Forelimb muscle (tissue), 1 donor: ENCODE measurements at regions not wholly inside any gene's neighbourhood (a gene's known extent, or its start where the extent isn't known, plus 50 kb on each side); places are given as distances from the start of the nearest gene placed in this dataset.

Experiments
- DNase-seq: peaks from one replicate; pipeline ENCODE4 v3.0.0-alpha.2; 2013; ENCODE audit warnings: low read depth

DNA sequence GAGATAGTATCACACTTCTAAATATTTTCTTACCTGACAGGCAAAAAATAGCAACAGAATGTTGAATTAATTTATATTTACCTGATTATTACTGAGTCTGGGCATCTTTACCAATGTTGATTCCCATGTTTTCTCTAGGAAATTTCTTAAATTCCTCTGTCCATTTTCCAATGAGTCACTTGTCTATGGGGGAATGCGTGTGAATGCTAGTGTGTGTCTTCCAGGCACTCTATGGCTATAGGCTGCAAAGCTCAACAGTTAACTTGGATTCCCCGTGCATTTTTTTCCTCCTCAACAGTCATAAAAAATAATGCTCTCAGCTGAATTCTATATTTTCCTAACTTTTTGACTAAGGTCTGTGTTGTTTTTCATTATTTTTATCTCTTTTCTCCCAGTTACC lies 1385.8 kb upstream of the FLRT2 start:
- no peak for DNase-seq

DNA sequence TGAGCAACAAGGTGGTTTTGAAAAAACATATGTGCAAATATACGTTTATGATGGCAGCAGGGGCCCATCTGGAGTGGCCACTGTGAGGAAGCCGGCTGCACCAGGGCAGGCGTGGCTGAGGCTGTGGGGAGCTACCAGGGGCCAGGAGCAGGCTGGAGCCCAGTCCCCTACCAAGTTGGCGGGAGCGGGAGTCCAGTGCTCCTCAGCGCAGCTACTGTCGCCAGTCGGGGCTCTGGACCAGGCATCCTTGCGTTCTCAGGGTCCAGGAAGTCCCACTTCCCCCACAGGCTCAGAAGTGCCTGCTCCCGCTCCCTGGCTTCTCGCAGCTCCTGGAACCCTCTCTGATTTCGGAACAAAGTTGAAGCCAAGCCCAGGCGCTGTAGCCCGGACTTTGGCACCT lies 1377.5 kb upstream of the FLRT2 start:
- DNase-seq, result no peak

DNA sequence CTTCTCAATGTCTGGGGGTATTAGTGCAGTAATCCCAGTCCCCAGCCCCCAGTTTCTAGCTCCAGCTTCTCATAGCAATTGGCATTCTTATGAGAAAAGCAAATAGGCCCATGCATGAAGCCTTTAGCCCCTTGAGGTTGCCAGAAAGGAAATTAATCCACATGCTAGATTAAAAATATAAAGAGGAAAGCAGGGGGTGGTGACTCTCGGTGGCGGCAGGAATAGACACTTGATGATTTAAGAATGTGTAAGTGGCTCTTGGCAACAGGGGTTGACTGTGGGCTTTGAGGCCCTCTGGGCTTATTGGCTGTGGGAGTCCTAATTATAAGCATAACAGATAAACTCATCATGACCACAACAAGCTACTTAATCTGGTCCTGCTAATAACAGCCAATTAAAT lies 1367.3 kb upstream of the FLRT2 start:
- DNase-seq, result no peak

DNA sequence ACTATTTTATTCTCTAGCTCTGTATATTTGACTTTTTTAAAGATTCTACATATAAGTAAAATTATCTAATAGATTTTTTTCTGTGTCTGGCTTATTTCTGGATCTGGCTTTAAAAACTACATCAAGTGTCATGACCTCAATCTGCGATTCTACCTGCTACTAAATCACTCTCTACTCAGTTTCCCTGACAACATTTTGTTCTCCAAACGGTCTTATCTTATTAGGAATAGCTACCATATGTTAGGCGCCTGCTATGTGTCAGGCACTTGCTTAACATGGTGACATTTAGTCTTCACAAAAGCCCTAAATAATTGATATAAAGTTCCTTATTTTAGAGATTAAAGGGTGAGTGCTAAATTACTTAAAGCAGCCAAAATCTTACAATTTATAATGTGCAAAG lies 1362.9 kb upstream of the FLRT2 start:
- DNase-seq, result no peak

DNA sequence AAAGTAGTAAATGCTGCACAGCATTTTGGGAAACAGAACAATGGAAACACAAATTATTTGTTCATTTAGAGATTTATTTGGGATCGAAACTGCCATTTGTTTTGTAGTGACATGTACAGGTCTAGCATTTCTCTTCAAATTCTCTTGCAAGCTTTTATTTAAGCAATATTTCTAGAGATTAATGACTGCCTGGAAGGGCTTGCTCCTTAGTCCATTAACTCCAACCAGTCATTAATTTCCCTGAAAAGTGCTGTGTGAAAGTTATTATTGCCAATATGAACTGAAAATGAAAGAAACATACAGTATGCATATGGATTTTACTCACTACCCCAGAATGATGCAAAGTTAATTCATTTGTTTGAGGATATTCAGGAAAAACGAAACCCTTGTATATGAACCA lies 1349.6 kb upstream of the FLRT2 start:
- no peak for DNase-seq

DNA sequence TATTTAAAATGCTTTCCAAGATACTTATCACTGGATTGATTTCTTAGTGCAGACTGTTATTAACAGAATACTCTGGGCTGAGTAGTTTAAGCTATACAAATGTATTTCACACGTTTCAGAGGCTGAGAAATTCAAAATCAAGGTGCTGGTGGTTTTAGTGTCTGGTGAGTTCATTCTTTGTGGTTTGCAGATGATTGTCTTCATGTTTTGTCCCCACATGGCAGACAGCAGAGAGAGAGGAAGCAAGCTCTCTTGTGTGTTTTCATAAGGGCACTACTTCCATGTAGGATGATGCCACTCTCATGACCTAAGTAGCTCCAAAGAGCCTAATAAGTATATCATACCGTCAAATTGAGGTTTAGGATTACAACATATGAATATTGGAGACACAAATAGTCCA lies 1348.9 kb upstream of the FLRT2 start:
- DNase-seq, result no peak

DNA sequence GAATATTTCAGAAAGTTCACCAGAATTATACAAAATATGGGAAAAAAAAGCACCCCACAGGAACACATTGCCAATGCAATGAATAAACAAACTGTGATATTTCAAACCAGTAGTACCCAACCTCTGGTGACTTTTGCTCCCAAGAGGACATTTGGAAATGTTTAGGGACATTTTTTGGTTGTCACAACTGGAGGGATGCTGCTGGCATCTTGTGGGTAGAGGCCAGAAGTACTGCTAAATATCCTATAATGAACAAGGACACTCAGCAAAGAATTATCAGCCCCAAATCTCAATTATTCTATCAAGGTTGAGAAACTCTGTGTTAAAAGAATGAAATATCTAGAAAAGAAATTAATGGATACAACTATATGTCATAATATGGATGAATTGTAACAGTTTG lies 1334.4 kb upstream of the FLRT2 start:
- no peak for DNase-seq

DNA sequence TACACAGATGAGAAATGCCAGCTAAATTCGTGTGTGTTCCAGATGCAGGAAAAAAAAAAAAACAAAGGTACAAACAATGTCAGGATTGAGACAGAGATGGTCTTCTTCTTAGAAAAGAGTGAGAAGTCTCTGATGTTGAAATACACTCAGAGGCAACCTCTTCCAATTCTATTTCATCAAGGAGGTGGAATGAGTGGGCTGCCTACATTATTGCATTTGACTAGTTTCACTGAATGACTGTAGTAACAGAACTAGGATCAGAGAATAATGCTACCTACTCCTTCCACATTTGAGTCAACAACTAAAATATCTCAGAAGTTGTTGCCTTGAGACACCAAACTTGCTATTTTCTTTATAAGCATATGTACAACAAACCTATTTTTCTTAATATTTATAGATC lies 1332.2 kb upstream of the FLRT2 start:
- DNase-seq, result no peak

DNA sequence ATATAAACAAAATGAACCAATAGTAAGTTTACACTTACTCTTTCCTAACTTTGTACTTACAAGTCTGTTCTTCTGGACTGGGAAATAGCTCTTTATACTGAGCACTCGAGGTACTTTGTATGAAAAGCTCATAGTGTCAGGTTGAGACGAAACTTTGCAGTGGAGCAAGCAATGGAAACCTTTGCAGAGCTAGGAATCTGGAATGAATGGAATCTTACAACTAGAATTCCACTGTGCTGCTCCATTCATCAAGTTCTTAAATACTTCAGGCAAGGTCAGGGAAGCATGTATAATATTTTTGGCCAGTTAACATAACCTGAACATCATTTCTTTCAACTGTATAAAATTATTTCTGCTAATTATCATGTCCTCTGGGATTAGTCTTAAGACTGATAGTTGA lies 1327.5 kb upstream of the FLRT2 start:
- no peak for DNase-seq

DNA sequence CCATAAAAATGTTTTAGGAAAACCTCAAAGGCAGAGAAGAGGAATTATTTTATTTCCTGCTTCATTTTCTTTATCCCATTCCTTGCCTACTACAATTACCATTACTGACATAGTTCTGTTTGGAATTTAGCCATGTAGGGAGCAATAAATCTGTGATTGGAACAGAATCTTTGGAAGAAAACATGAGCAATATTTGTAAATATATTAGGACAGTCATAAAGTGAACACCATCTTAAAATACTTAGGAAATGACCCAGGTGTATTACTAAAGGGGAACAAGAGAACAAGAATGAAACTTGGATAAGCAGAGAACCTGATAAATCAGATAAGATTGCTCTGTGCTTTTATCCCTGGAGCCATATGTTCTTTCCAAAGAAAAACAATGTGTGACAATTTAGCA lies 1326.0 kb upstream of the FLRT2 start:
- no peak for DNase-seq

DNA sequence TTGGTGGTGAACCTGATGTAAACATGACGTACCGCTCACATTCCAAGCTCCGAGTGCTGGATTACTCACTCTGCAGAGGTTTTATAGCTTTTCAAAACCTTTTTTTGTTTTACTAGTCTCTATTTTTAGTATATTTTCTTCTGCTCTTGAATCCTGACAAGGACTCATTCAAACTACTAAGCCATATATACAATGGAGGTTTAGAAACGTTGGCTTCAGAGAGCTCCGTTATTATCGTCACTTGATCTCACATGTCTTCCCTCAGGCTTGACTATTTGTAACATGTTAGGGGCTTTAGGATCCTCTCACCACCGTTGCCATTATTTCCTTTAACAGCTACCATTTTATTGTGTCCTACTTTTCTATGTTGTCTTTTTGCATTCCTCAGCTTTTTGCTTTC lies 1321.5 kb upstream of the FLRT2 start:
- no peak for DNase-seq

DNA sequence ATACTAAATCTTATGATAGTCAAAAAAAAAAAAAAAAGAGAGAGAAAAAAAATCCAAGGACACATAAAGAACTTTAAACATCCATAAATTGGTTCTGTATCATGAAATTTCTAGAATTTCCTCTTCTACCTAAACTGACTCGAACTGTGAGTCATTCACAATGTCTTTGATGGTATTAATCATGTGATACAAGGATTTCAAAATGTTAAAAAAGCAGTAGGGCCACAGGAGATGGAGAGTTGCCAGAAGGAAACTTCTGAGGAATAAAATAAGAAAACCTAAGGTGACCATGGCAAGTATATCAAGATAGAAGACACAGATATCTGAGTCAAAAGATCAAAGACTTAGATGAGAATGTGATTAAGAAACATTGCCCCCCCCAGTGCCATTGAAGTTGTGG lies 1320.9 kb upstream of the FLRT2 start:
- no peak for DNase-seq

DNA sequence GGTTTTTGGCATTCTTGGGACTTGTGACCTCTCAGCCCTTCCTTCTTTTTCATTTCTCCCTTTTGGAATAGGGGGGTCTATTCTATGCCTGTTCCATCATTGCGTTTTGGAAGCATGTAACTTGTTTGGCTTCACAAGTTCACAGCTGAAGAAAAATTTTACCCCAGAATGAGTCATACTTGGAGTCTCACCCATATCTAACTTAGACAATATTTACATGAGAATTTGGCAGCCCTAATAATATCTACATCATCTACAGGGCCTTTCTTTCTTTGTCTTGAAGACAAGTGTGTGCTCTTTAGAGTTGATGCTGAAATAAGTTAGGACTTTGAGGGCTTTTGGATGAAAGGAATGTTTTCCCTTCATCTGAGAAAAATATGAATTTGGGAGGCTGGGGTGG lies 1312.9 kb upstream of the FLRT2 start:
- DNase-seq, result no peak

DNA sequence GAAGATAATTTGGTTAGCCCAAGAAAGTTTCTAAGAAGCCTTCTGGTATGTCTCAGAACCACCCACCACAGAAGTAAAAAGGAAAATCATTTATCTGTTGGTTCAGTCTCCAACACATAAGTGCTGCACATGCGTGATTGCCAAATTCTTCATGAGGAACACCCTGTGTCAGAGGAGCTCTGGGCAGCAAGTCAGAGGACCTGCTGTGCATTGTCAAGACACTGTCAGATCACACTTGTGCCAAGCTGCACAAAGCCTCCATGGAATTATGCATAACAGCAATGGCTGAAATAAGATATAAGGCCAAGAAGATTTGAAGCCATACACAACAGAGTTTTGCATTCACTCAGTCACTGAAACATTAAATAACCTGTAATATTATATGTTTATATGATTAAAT lies 1304.7 kb upstream of the FLRT2 start:
- DNase-seq, result peak; percentile 6

DNA sequence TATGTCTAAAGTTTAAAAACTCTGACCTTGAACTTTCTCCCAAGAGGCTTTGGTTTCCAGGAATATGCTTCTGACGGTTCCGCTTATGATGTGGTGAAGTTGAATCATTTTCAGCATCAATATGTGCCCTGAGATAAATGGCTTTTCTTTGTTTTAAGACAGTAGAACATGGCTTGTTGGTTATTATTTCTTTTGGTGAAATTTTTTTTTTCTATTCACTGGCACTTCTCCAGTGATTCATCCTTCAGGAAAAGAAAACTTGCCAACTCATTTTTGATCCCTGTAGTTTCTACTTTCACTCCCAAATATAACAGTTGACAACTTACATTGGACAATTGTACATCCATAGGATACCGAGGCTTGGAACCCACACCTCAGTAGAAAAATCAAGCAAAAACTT lies 1301.2 kb upstream of the FLRT2 start:
- no peak for DNase-seq

DNA sequence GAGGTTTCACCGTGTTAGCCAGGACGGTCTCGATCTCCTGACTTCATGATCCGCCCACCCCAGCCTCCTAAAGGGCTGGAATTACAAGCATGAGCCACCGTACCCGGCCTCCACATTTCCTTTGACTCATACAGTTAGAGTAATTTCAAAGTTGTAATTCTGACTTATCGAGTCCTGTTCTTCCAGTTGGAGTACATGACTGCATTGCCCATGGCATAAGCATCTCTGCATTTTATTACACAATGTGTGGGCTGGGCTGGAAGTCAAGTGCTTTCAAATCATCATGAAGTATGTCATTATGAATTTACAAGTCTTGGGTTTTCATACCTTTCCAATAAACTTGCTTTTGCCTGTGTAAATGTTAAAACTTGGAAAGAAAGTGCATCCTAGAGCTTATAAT lies 1295.7 kb upstream of the FLRT2 start:
- DNase-seq, result no peak

DNA sequence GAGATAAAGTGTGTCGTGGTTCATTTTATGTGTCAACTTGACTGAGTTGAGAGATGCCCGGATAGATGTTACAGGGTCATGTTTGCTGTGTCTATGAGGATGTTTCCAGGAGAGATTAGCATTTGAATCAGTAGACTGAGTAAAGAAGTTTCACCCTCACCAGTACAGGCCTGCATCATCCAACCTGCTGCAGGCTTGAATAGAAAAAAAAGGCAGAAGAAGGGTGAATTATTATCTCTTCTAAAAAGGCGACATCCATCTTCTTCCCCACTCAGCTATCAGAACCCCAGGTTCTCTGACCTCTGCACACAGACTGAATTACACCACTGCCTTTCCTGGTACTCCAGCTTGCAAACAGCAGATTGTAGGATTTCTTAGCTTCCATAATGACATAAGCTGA lies 1293.7 kb upstream of the FLRT2 start:
- no peak for DNase-seq

DNA sequence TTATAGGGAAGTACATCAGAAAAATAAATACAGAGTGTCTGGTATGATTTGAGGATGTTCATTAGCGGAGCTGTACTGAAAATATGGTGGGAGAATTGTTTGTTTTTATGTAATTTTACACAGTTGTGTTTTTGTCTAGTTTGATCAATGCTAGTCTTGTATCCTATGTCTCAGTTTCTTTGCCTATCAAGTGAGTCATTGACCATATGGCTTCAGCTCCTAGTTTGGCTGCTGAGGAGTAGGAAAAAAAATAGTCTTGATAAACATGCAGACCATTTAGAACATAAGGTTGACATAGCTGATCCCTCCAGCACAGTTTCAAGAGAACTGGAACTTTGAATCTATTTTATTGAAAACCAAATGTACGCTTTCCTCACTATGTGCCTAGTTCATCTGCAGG lies 1292.1 kb upstream of the FLRT2 start:
- DNase-seq, result no peak

DNA sequence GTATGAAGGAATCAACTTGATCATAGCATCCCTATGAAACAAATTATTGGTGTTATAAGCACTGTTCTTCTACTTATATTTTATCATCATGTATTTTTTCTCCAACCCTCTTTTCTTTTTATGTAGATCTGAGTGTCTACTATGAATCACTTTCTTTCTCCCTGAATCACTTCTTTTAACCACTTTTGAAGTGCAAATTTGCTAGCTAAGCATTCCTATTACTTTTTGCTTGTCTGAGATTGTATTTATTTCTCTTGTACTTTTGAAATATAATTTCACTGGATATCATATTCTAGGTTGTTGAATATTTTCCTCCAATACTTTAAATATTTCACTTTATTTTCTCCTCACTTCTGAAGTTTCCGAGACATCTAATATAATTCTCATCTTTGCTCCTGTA lies 1282.3 kb upstream of the FLRT2 start:
- no peak for DNase-seq

DNA sequence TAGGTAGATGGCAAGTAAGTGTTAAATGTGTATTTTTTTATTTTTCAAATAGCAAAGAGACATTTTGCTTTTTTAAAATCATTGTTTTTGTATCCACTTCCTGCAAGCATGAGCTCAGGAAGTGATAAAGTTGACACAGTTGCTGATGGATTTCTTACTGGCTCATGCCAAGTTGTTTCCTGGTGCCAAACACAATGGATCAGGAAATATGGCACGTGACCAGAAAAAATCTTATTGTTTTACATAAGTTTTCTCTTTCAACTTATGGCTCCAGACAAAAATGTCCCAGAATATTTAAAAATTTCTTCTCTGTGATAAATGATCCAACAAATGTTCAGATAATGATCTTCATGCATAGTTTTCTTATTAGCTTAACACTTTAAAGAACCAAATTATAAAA lies 1279.1 kb upstream of the FLRT2 start:
- no peak for DNase-seq

DNA sequence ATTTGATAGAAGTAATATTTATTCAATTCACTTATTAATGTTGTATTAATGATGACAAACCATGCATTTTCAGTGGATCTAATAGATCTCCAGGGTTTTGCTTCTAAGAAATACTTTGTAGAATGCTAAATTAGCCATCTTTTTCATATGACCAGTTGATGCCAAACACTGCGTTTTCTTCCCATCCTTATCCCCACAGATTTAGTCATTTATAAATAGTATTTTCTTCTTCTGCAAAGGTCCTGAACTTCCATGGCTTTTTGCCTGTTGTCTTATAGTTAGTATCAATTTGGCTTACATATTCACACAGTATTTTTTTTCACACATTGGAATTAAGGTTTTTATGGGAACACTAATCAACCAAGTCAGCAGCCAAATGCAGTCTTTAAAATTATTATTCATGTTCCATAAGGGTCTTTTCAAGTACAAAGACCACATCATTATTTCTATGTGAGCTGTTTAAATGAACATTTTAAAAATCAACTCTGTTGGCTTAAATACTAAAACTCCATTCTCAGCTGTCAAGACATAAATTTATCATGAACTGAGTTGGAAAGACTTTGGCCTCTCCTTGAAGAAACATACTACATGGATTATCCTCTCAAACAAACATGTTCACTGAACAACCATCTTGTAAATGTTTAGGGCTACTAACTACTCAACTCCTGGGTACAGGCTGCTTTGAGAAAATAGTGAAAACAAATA lies 1278.4 kb upstream of the FLRT2 start:
- DNase-seq, result no peak

DNA sequence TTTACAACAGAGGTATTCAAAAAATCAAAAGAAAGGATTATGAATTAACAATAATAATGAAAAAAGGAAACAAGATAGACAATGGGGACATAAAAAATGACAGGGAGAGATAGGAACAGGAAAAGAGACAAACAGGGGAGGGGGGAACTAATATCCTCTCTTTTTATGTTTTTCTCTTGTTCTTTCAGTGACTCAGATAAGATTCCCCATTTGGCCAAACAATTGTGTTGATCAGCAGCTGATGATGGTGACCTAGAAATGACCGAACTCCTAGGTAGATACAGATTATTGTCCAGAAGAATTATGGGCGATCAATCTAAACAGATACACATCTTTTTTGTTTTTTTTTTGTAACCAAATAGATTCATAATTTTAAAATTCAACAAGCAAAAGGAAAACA lies 1277.2 kb upstream of the FLRT2 start:
- no peak for DNase-seq

DNA sequence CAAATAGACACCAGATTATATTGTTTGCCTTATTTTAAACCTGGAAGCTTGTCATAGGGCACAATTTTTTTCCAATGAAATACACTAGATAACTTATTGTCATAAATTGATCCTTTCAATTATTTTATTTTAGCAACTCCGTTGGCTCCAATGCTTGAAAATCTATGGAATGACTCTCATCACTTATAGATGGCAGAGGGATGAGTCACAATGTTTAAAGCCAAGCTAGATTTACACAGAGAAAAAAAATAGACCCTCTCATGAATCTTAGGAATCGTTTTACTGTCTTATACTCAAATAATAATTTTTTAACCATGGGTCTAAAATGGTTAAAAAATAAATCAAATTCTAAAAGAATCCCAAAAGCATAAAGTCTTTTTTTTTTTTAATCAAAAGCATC lies 1276.6 kb upstream of the FLRT2 start:
- DNase-seq, result no peak

DNA sequence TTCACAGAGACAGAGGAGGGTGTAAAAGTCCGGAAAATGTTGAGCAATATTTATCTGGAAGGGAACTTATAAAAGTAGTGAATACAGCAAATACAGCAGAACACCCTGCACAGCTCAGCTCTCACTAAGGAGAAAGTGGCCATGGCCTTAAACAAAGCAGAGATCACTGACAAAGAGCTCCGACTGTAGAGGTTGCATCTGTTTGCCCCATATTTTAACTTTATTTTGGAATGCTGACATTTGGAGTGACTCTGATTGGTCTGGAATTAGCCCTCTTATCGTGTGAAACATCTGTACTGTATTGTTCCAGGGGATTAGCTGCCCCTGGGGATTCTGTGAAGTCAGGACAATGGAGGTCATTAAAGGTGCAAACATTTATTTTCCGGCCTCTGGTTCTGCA lies 1275.7 kb upstream of the FLRT2 start:
- no peak for DNase-seq

DNA sequence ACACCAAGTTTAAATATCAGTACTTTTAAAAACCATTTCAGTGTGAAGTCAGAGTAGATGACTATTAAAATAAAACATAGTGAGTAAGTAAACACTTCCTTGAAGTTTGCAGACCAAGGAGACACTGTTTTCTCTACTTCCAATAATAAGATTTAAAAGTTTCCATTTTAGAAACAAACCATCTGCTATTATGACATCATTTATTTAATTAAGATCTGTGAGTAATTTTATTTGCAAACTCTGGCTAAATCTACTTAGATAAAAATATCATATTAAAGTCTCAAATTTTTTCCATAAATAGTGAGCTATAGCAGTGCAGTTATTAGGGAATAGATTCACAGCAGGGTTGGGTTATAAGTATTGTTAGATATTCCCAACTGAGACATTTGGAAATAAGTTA lies 1267.0 kb upstream of the FLRT2 start:
- DNase-seq, result no peak
